H1 (cell line): ENCODE measurements at regions not wholly inside any gene's neighbourhood (a gene's known extent, or its start where the extent isn't known, plus 50 kb on each side); places are given as distances from the start of the nearest gene placed in this dataset.

Experiments used
- CTCF ChIA-PET: fragments of 300-600 bp; sonication (Branson Sonifier 250); formaldehyde crosslinking; loops from one replicate; lab custom pipeline; 2021; ENCODE audit not compliant: partially characterized antibody; lab: Charles Lee
- POLR2A ChIA-PET: fragments of 300-600 bp; sonication (Branson Sonifier 250); formaldehyde crosslinking; loops from one replicate; lab custom pipeline; 2021; ENCODE audit warnings: inconsistent platforms; ENCODE audit not compliant: partially characterized antibody; lab: Charles Lee
- DNase-seq, 2 experiments: peaks; one replicate each; pipeline versions ENCODE4 v3.0.0 to v3.0.0-alpha.2; 2010 to 2022; ENCODE audit warnings: low spot score in 2 of 2, low read depth in 1 of 2, mixed read lengths in 1 of 2
- FAIRE-seq: peaks from 2 replicates; lab custom pipeline; 2011; peaks lifted over from hg19 to GRCh38; lab: Jason Lieb, UNC
- H2AFZ ChIP-seq: 2 replicates; pipeline ENCODE4 v1.8.1; 2012; ENCODE audit warnings: low read length, inconsistent platforms
- H2AK5ac ChIP-seq: 2 replicates; pipeline ENCODE4 v1.6.1; 2013; ENCODE audit warnings: low read depth, low read length
- H2BK120ac ChIP-seq: replicated peaks from 2 replicates; pipeline ENCODE3; 2013; ENCODE audit warnings: low read depth, low read length, inconsistent platforms
- H2BK12ac ChIP-seq: 2 replicates; pipeline ENCODE4 v1.6.1; 2013; ENCODE audit warnings: low read depth, low read length
- H2BK15ac ChIP-seq: 2 replicates; pipeline ENCODE4 v1.6.1; 2013; ENCODE audit warnings: low read length
- H2BK20ac ChIP-seq: 2 replicates; pipeline ENCODE4 v1.6.1; 2013; ENCODE audit warnings: low read length
- H2BK5ac ChIP-seq: 2 replicates; pipeline ENCODE4 v1.6.1; 2013; ENCODE audit warnings: low read depth, low read length
- H3K14ac ChIP-seq: 2 replicates; pipeline ENCODE4 v1.6.1; 2013; ENCODE audit warnings: inconsistent platforms; ENCODE audit not compliant: insufficient read length
- H3K18ac ChIP-seq: 2 replicates; pipeline ENCODE4 v1.6.1; 2013; ENCODE audit warnings: low read length; ENCODE audit errors: extremely low read depth
- H3K23ac ChIP-seq: 2 replicates; pipeline ENCODE4 v1.6.1; 2013; ENCODE audit warnings: inconsistent platforms; ENCODE audit not compliant: insufficient read length
- H3K23me2 ChIP-seq: 2 replicates; pipeline ENCODE4 v1.6.1; 2013; ENCODE audit warnings: low read depth, low read length
- H3K27ac ChIP-seq: 2 replicates; pipeline ENCODE4 v1.6.1; 2011; ENCODE audit warnings: low read depth, low read length, inconsistent platforms
- H3K27me3 ChIP-seq, 4 experiments: replicated peaks in 1 of 4; 1 replicate in 1 of 4; 2 replicates in 3 of 4; pipeline versions ENCODE4 v1.6.1 to v1.8.1; 2011 to 2013; ENCODE audit warnings: low read length in 3 of 4, mild to moderate bottlenecking in 3 of 4, inconsistent platforms in 2 of 4, mixed read lengths in 2 of 4, moderate library complexity in 1 of 4; ENCODE audit not compliant: control insufficient read depth in 3 of 4, insufficient read depth in 3 of 4; ENCODE audit errors: extremely low read depth in 1 of 4
- H3K36me3 ChIP-seq, 4 experiments: 2 replicates each; pipeline versions ENCODE4 v1.6.1 to v1.8.1; 2011 to 2013; ENCODE audit warnings: mild to moderate bottlenecking in 4 of 4, low read length in 3 of 4, moderate library complexity in 2 of 4, control low read depth in 1 of 4, inconsistent platforms in 1 of 4; ENCODE audit not compliant: insufficient read depth in 4 of 4, control insufficient read depth in 2 of 4
- H3K4ac ChIP-seq: replicated peaks from 2 replicates; pipeline ENCODE3; 2013; ENCODE audit warnings: low read length, low read depth, mixed read lengths, inconsistent platforms; ENCODE audit not compliant: insufficient read length
- H3K4me1 ChIP-seq, 4 experiments: replicated peaks in 1 of 4; 1 replicate in 1 of 4; 2 replicates in 3 of 4; pipeline versions ENCODE4 v1.6.1 to v1.8.1; 2011 to 2013; ENCODE audit warnings: low read length in 3 of 4, inconsistent platforms in 2 of 4, mixed read lengths in 1 of 4; ENCODE audit not compliant: insufficient read depth in 4 of 4, control insufficient read depth in 3 of 4
- H3K4me2 ChIP-seq, 2 experiments: 2 replicates each; pipeline versions ENCODE4 v1.6.1 to v1.8.1; 2011 to 2013; ENCODE audit warnings: low read depth in 2 of 2, low read length in 2 of 2, control low read depth in 1 of 2, inconsistent platforms in 1 of 2, mild to moderate bottlenecking in 1 of 2; ENCODE audit not compliant: insufficient read depth in 1 of 2
- H3K4me3 ChIP-seq, 4 experiments: fragments of 200-600, 300-600 bp in 1 of 4; sonication (generic), shearing (Covaris generic), sonication (Bioruptor Twin) in 1 of 4; 2 replicates each; pipeline versions ENCODE4 v1.5.1 to v1.8.1; 2011 to 2016; ENCODE audit warnings: low read length in 4 of 4, low read depth in 3 of 4, control low read depth in 2 of 4, inconsistent platforms in 2 of 4, mild to moderate bottlenecking in 2 of 4, mixed read lengths in 1 of 4, moderate library complexity in 1 of 4; ENCODE audit not compliant: insufficient read depth in 2 of 4; ENCODE audit errors: extremely low read depth in 1 of 4
- H3K56ac ChIP-seq: replicated peaks from 2 replicates; pipeline ENCODE3; 2013; ENCODE audit warnings: low read depth, mild to moderate bottlenecking, mixed read lengths, low read length, inconsistent platforms; ENCODE audit not compliant: insufficient read length
- H3K79me1 ChIP-seq: 2 replicates; pipeline ENCODE4 v1.6.1; 2013; ENCODE audit warnings: low read depth, low read length, control low read depth
- H3K79me2 ChIP-seq, 2 experiments: 2 replicates each; pipeline versions ENCODE4 v1.6.1 to v1.8.1; 2012 to 2013; ENCODE audit warnings: low read length in 2 of 2, mild to moderate bottlenecking in 2 of 2, inconsistent platforms in 1 of 2; ENCODE audit not compliant: insufficient read depth in 2 of 2, control insufficient read depth in 1 of 2
- H3K9ac ChIP-seq, 4 experiments: replicated peaks in 1 of 4; 1 replicate in 1 of 4; 2 replicates in 3 of 4; pipeline versions ENCODE4 v1.6.1 to v1.8.1; 2011 to 2013; ENCODE audit warnings: low read depth in 3 of 4, low read length in 3 of 4, control low read depth in 2 of 4, mild to moderate bottlenecking in 2 of 4, moderate library complexity in 2 of 4, inconsistent platforms in 1 of 4; ENCODE audit errors: extremely low read depth in 1 of 4
- H3K9me3 ChIP-seq, 2 experiments: 2 replicates each; pipeline versions ENCODE4 v1.6.1 to v1.8.1; 2012 to 2013; ENCODE audit warnings: mild to moderate bottlenecking in 2 of 2, moderate library complexity in 2 of 2, control low read depth in 1 of 2, inconsistent platforms in 1 of 2, low read depth in 1 of 2, low read length in 1 of 2, mixed read lengths in 1 of 2; ENCODE audit not compliant: insufficient read depth in 2 of 2
- H4K20me1 ChIP-seq, 2 experiments: replicated peaks in 1 of 2; 2 replicates each; pipeline versions ENCODE3 to v1.8.1; 2011 to 2013; ENCODE audit warnings: inconsistent platforms in 2 of 2, low read length in 2 of 2, mild to moderate bottlenecking in 1 of 2; ENCODE audit not compliant: insufficient read depth in 2 of 2, control insufficient read depth in 1 of 2
- H4K5ac ChIP-seq: 2 replicates; pipeline ENCODE4 v1.6.1; 2013; ENCODE audit warnings: low read length, low read depth, mixed read lengths, inconsistent platforms; ENCODE audit not compliant: insufficient read length
- H4K8ac ChIP-seq: 2 replicates; pipeline ENCODE4 v1.8.0; 2013; ENCODE audit warnings: mild to moderate bottlenecking, moderate library complexity, low read length, inconsistent platforms; ENCODE audit not compliant: insufficient read depth; ENCODE audit errors: extremely low read depth
- H4K91ac ChIP-seq: replicated peaks from 2 replicates; pipeline ENCODE3; 2013; ENCODE audit warnings: low read length, mixed read lengths, inconsistent platforms; ENCODE audit not compliant: insufficient read length
- TAF1 ChIP-seq: IDR thresholded peaks from 2 replicates; pipeline ENCODE4 v1.6.1; 2011; ENCODE audit warnings: mild to moderate bottlenecking, low read depth, low read length
- WGBS, 2 experiments: shearing (Covaris generic) in 1 of 2; methylation state at CpG; one replicate each; pipeline versions ENCODE4 v1.1.6 to v1.1.7; 2013 to 2015; ENCODE audit warnings: low lambda C conversion rate in 2 of 2, mixed read lengths in 2 of 2, inconsistent platforms in 1 of 2, low coverage in 1 of 2, missing lambda C conversion rate in 1 of 2; ENCODE audit not compliant: insufficient replicate concordance in 2 of 2, insufficient coverage in 1 of 2, insufficient read length in 1 of 2; ENCODE audit errors: extremely low coverage in 1 of 2, missing lambda C conversion rate in 1 of 2; 5-methylcytosine and 5-hydroxymethylcytosine counted together

DNA sequence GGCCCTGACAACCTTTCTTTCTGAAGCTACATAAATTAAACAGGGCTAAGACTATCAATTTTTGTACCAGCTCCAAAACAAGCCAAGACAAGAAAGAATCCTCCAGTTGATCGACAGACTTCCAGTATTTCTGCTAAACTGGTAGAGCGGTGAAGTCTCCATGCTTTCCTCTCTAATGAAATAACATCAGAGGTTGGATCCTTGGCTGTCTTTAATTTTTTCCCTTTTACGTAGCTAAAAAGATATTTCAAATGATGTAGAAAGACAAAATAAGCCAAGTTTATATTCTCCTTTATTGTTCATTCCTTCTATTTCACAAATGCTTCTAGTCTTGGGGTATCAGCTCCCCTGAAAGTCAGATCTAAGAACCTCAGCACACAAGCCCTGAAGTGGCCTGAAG lies 434.9 kb downstream of the NFIB start:
- Histone ChIP-seq H3K79me1 (no peaks in the 10 kb centered on the region), H3K18ac (no peak overlapping the region), H3K56ac (no peak overlapping the region), H2BK5ac (no peak overlapping the region), H2AK5ac (no peak overlapping the region), H3K23me2 (no peaks in the 10 kb centered on the region), H3K9ac (no peak overlapping the region), H3K27me3 (no peaks in the 10 kb centered on the region), H2AFZ (no peak overlapping the region), H3K9me3 (no peaks in the 10 kb centered on the region), H3K4me1 (no peaks in the 10 kb centered on the region), H3K4me2 (no peak overlapping the region), H3K4me3 (no peak overlapping the region), H3K23ac (no peak overlapping the region), H2BK15ac (no peak overlapping the region), H3K4ac (no peak overlapping the region), H2BK120ac (no peak overlapping the region), H4K5ac (no peak overlapping the region), H4K20me1 (no peaks in the 10 kb centered on the region), H3K27ac (no peak overlapping the region), H3K14ac (no peak overlapping the region)
- POLR2A ChIA-PET, result no interaction called here
- CTCF ChIA-PET, result interaction anchor here (1.5 kb wide), 1 partner anchor 16 kb away, joined by 3 read pairs; no protein-coding TSS in a partner anchor
- no peak for DNase-seq
- 96% methylated on average over 3 of the region's 3 CpGs; no CpG with 5 or more reads in 1 of the 2 experiments for WGBS, 2 experiments
- no peak for FAIRE-seq
- no peak for TF ChIP-seq TAF1
- TF ChIP-seq, all 59 proteins: peak for 0
- no peak overlapping the region for H4K91ac ChIP-seq
- H2BK20ac ChIP-seq, result no peak overlapping the region
- H4K8ac ChIP-seq, result no peak overlapping the region
- H3K79me2 ChIP-seq, result no peaks in the 10 kb centered on the region
- no peak overlapping the region for H2BK12ac ChIP-seq
- no peaks in the 10 kb centered on the region for H3K36me3 ChIP-seq
